Breast epithelium (tissue), 4 donors: ENCODE measurements at regions not wholly inside any gene's neighbourhood (a gene's known extent, or its start where the extent isn't known, plus 50 kb on each side); places are given as distances from the start of the nearest gene placed in this dataset.

ENCODE experiments used
- DNase-seq, 2 donors: peaks; one replicate each; pipeline ENCODE4 v3.0.0-alpha.2; 2019; ENCODE audit warnings: low spot score in 2 of 2
- H3K27ac ChIP-seq, 2 donors: fragments of 200-600 bp; sonication (generic) in 1 of 2; one replicate each; pipeline ENCODE4 v1.5.1; 2016 to 2019; ENCODE audit warnings: mild to moderate bottlenecking in 1 of 2
- H3K27me3 ChIP-seq, 2 donors: fragments of 200-600 bp; sonication (generic) in 1 of 2; one replicate each; pipeline versions ENCODE4 v1.5.1 to v1.6.0; 2017 to 2019; ENCODE audit warnings: control low read depth in 1 of 2, mild to moderate bottlenecking in 1 of 2
- H3K36me3 ChIP-seq: fragments of 200-600 bp; one replicate; pipeline ENCODE4 v1.5.1; 2019
- H3K4me1 ChIP-seq, 2 donors: fragments of 200-600 bp; sonication (generic); one replicate each; pipeline ENCODE4 v1.5.1; 2016 to 2019; ENCODE audit warnings: control low read depth in 1 of 2
- H3K4me3 ChIP-seq, 3 donors: fragments of 200-600 bp; sonication (generic); 1 replicate in 2 of 3; 2 replicates in 1 of 3; pipeline ENCODE4 v1.5.1; 2016 to 2019; ENCODE audit warnings: mild to moderate bottlenecking in 3 of 3, moderate library complexity in 2 of 3
- H3K9me3 ChIP-seq, 2 donors: fragments of 200-600 bp; sonication (generic) in 1 of 2; one replicate each; pipeline ENCODE4 v1.5.1; 2016 to 2019; ENCODE audit warnings: control low read depth in 1 of 2
- POLR2A ChIP-seq: fragments of 450-650 bp; IDR thresholded peaks from one replicate; pipeline ENCODE4 v1.6.1; 2016; ENCODE audit warnings: antibody characterized with exemption, mild to moderate bottlenecking, moderate library complexity
- POLR2AphosphoS5 ChIP-seq, 3 donors: sonication (generic); formaldehyde crosslinking; IDR thresholded peaks; one replicate each; pipeline ENCODE4 v1.6.1; 2017; ENCODE audit warnings: antibody characterized with exemption in 3 of 3
- intact Hi-C: fragments of 100-400 bp; cut with DNase I; formaldehyde crosslinking; loops from one replicate; pipeline ENCODE4 v1.15.1; 2023; ENCODE audit warnings: low total_unique reads
- TF ChIP-seq, protein P1 (sequence below), 3 donors: fragments of 450-650 bp; IDR thresholded peaks; one replicate each; pipeline ENCODE4 v1.5.1; 2016 to 2017; ENCODE audit warnings: antibody characterized with exemption in 3 of 3, mild to moderate bottlenecking in 3 of 3, moderate library complexity in 3 of 3

DNA sequence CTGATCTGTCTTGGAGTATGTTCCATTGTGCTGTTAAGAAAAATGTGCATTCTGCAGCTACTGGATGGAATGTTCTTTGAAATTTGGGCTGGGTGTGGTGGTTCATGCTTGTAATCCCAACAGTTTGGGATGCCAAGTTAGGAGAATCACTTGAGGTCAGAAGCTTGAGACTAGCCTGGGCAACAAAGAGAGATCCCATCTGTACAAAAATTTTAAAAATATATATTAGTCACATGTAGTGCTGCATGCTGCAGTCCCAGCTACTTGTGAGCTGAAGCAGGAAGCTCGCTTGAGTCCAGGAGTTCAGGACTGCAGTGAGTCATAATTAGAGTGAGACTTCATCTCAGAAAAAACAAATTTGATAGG, 62.8 kb upstream of the PLSCR4 start:
- DNase-seq: no peak
- no peak overlapping the region for H3K27ac ChIP-seq

DNA sequence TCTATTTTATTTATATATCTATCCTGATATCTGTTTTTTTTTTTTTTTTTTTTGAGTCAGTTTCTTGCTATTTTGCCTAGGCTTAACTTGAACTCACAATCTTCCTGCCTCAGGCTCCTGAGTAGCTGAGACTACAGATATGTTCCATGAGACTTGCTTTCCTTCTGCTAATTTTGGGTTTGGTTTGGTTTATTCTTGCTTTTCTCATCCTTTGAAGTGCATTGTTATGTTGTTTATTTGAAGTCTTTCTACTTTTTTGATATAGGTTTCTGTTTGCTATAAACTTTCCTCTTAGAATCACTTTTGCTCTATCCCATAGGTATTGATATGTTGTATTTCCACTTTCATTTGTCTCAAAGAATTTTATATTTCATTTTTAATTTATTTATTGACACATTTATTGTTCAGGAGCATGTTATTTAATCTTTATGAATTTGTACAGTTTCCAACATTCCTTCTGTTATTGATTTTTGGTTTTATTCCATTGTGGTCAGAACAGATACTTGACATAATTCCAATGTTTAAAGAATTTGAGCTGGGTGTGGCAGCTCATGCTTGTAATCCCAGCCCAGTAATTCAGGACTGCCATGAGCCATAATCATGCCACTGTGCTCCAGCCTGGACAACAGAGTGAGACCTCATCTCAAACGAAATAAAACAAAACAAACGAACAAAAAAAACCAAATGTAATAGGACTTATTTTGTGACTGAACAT, 62.3 kb upstream of the PLSCR4 start:
- Histone ChIP-seq H3K4me1 (no peaks in the 10 kb centered on the region), H3K9me3 (no peaks in the 10 kb centered on the region), H3K27me3 (no peaks in the 10 kb centered on the region), H3K4me3 (no peak overlapping the region), H3K27ac (no peak overlapping the region), H3K36me3 (no peaks in the 10 kb centered on the region)
- no peak for DNase-seq
- intact Hi-C loops: no loop called here
- TF ChIP-seq, protein P1, sequence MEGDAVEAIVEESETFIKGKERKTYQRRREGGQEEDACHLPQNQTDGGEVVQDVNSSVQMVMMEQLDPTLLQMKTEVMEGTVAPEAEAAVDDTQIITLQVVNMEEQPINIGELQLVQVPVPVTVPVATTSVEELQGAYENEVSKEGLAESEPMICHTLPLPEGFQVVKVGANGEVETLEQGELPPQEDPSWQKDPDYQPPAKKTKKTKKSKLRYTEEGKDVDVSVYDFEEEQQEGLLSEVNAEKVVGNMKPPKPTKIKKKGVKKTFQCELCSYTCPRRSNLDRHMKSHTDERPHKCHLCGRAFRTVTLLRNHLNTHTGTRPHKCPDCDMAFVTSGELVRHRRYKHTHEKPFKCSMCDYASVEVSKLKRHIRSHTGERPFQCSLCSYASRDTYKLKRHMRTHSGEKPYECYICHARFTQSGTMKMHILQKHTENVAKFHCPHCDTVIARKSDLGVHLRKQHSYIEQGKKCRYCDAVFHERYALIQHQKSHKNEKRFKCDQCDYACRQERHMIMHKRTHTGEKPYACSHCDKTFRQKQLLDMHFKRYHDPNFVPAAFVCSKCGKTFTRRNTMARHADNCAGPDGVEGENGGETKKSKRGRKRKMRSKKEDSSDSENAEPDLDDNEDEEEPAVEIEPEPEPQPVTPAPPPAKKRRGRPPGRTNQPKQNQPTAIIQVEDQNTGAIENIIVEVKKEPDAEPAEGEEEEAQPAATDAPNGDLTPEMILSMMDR (IDR thresholded peaks at IDR 0.05): no peak
- TF ChIP-seq POLR2A: no peak
- TF ChIP-seq POLR2AphosphoS5 (IDR thresholded peaks at IDR 0.05): no peak

More for the DNA sequence above, 62.8 kb upstream of the PLSCR4 start:
- H3K9me3 ChIP-seq: no peaks in the 10 kb centered on the region
- H3K36me3 ChIP-seq: no peaks in the 10 kb centered on the region
- H3K4me3 ChIP-seq: no peak overlapping the region
- H3K4me1 ChIP-seq: no peaks in the 10 kb centered on the region
- intact Hi-C loops: no loop called here
- TF ChIP-seq POLR2AphosphoS5 (IDR thresholded peaks at IDR 0.05) (no peak), POLR2A (no peak)
- TF ChIP-seq, protein P1 (IDR thresholded peaks at IDR 0.05): no peak
- H3K27me3 ChIP-seq: no peaks in the 10 kb centered on the region

DNA sequence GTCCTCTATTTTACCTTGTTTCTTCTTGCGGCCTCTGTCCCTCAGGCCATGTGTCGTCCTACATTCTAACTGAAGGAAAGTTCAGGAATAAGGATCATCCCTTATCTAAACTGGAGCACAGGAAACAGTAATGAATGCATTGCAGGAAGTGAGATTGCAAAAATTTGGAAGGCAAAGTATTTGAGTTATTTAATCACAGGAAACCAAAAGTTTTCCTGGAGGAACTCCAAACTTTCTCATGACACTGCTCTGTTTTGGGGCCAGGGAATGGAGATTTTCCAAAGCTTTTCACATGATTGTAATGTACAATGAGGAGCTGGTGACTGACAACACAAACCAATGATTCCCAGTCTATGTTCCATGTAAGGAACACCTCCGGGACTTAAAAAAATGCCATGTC, 57.8 kb upstream of the PLSCR4 start:
- peak overlapping the region in 1 of 2 donors; percentile 22 for H3K27ac ChIP-seq
- H3K27me3 ChIP-seq: no peaks in the 10 kb centered on the region
- no peak for DNase-seq
- H3K9me3 ChIP-seq: no peaks in the 10 kb centered on the region
- H3K4me1 ChIP-seq: no peaks in the 10 kb centered on the region
- intact Hi-C loops: no loop called here
- TF ChIP-seq POLR2AphosphoS5 (IDR thresholded peaks at IDR 0.05) (no peak), POLR2A (no peak)
- TF ChIP-seq, protein P1 (IDR thresholded peaks at IDR 0.05): no peak
- H3K36me3 ChIP-seq: no peaks in the 10 kb centered on the region
- H3K4me3 ChIP-seq: no peak overlapping the region

DNA sequence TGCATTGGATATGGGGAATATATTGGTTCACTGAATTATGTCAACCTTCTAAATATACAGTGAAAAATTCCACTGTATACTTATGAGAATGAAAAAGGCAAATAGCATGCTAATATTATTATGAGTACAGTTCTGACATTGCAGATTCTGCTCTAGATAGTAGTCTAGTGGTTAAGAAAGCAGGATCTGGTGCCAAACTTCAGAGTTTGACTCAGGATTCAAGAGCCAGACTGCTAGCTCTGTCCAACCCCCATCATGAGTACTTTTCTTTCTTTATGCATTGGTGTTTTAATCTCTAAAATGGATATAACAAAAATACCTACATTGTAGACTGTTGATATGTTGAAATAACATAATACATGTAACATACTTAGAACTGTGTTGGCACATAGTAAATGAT, 57.3 kb upstream of the PLSCR4 start:
- Histone ChIP-seq H3K4me1 (no peaks in the 10 kb centered on the region), H3K27me3 (no peaks in the 10 kb centered on the region), H3K27ac (peak overlapping the region in 1 of 2 donors; percentile 22), H3K36me3 (no peaks in the 10 kb centered on the region), H3K9me3 (no peaks in the 10 kb centered on the region), H3K4me3 (no peak overlapping the region)
- TF ChIP-seq POLR2AphosphoS5 (IDR thresholded peaks at IDR 0.05): no peak
- TF ChIP-seq, protein P1 (IDR thresholded peaks at IDR 0.05): no peak
- no peak for TF ChIP-seq POLR2A
- intact Hi-C loops: no loop called here
- DNase-seq: no peak

DNA sequence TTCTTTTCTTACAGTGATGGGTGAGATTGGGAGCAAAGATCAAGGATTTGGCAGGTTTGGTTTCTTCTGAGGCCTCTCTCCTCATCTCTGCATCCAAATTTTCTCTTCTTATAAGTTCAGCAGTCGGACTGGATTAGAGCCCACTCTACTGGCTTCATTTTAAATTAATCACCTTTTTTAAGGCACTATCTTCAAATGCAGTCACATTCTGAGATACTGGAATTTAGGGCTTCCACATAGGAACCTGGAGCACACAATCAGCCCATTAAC, 56.5 kb upstream of the PLSCR4 start:
- no peaks in the 10 kb centered on the region for H3K27me3 ChIP-seq
- TF ChIP-seq POLR2AphosphoS5 (IDR thresholded peaks at IDR 0.05) (no peak), POLR2A (no peak)
- TF ChIP-seq, protein P1 (IDR thresholded peaks at IDR 0.05): no peak
- DNase-seq: no peak
- H3K36me3 ChIP-seq: no peaks in the 10 kb centered on the region
- H3K4me3 ChIP-seq: no peak overlapping the region
- no peaks in the 10 kb centered on the region for H3K9me3 ChIP-seq
- no peaks in the 10 kb centered on the region for H3K4me1 ChIP-seq
- H3K27ac ChIP-seq: no peak overlapping the region
- intact Hi-C loops: no loop called here
